GM18517 (cell line): ENCODE measurements at regions not wholly inside any gene's neighbourhood (a gene's known extent, or its start where the extent isn't known, plus 50 kb on each side); places are given as distances from the start of the nearest gene placed in this dataset.
"Not testable (repeated sequence)": the region's sequence is repeated elsewhere in the genome, so short reads cannot be mapped to it uniquely, and the experiment has no call there.

Source experiments
- ATAC-seq: cut with Tn5 transposase; IDR thresholded peaks from one replicate; pipeline ENCODE4 v1.9.1; 2021; ENCODE audit warnings: mild to moderate bottlenecking, moderate library complexity; ENCODE audit not compliant: unreplicated experiment

GRCh38 chr4:77496457-77496856, 109.2 kb upstream of the CXCL13 start:
- ATAC-seq, result no peak

- no peak for ATAC-seq
Measured at GRCh38 chr4:77500801-77501200, 104.8 kb upstream of the CXCL13 start.

- ATAC-seq, result no peak
Measured at GRCh38 chr4:77501240-77501639, 104.4 kb upstream of the CXCL13 start.

- ATAC-seq, result no peak
Measured at GRCh38 chr4:77501851-77502250, 103.8 kb upstream of the CXCL13 start.

GRCh38 chr4:77504407-77504806, 101.2 kb upstream of the CXCL13 start:
- no peak for ATAC-seq

GRCh38 chr4:77505275-77505957, 100.2 kb upstream of the CXCL13 start:
- ATAC-seq, result no peak

- ATAC-seq, result no peak
Measured at GRCh38 chr4:77505958-77506319, 99.7 kb upstream of the CXCL13 start.

- ATAC-seq, result no peak
Measured at GRCh38 chr4:77510367-77510766, 95.3 kb upstream of the CXCL13 start.

GRCh38 chr4:77525538-77525937, 80.1 kb upstream of the CXCL13 start:
- no peak for ATAC-seq

- ATAC-seq, result not testable (repeated sequence)
Measured at GRCh38 chr4:77527900-77528299, 77.7 kb upstream of the CXCL13 start.

- ATAC-seq, result no peak
Measured at GRCh38 chr4:77538144-77538543, 67.5 kb upstream of the CXCL13 start.

GRCh38 chr4:77538574-77539157, 67.0 kb upstream of the CXCL13 start:
- ATAC-seq, result no peak
